Endometrium (tissue), 2 donors: ENCODE measurements at regions not wholly inside any gene's neighbourhood (a gene's known extent, or its start where the extent isn't known, plus 50 kb on each side); places are given as distances from the start of the nearest gene placed in this dataset.

Source experiments
- FAIRE-seq: peaks from 2 replicates; lab custom pipeline; 2012; peaks lifted over from hg19 to GRCh38; lab: Jason Lieb, UNC
- donor health status: control.
- donor health status: control.

- no peak for FAIRE-seq
Measured at GRCh38 chr10:31754803-31755624, 173.6 kb downstream of the ARHGAP12 start.

GRCh38 chr10:31753681-31754080, 174.9 kb downstream of the ARHGAP12 start:
- no peak for FAIRE-seq

GRCh38 chr10:31752170-31752569, 176.5 kb downstream of the ARHGAP12 start:
- FAIRE-seq: no peak

- no peak for FAIRE-seq
Measured at GRCh38 chr10:31751738-31752080, 176.9 kb downstream of the ARHGAP12 start.

- FAIRE-seq: no peak
Measured at GRCh38 chr10:31751051-31751737, 177.4 kb downstream of the ARHGAP12 start.

GRCh38 chr10:31749981-31750840, 178.4 kb downstream of the ARHGAP12 start:
- no peak for FAIRE-seq

GRCh38 chr10:31749301-31749700, 179.3 kb downstream of the ARHGAP12 start:
- FAIRE-seq: no peak

- FAIRE-seq: no peak
Measured at GRCh38 chr10:31745612-31746376, 182.8 kb downstream of the ARHGAP12 start.

GRCh38 chr10:31744025-31744424, 184.6 kb downstream of the ARHGAP12 start:
- no peak for FAIRE-seq

- no peak for FAIRE-seq
Measured at GRCh38 chr10:31742255-31742654, 186.4 kb downstream of the ARHGAP12 start.

GRCh38 chr10:31741473-31741872, 187.2 kb downstream of the ARHGAP12 start:
- FAIRE-seq: no peak

- FAIRE-seq: no peak
Measured at GRCh38 chr10:31739711-31740110, 188.9 kb downstream of the ARHGAP12 start.

GRCh38 chr10:31739146-31739545, 189.5 kb downstream of the ARHGAP12 start:
- FAIRE-seq: no peak

GRCh38 chr10:31731711-31732110, 196.9 kb downstream of the ARHGAP12 start:
- no peak for FAIRE-seq

- FAIRE-seq: no peak
Measured at GRCh38 chr10:31730776-31731175, 197.9 kb downstream of the ARHGAP12 start.

GRCh38 chr10:31728698-31729224, 199.9 kb downstream of the ARHGAP12 start:
- no peak for FAIRE-seq

- FAIRE-seq: no peak
Measured at GRCh38 chr10:31725436-31725835, 203.2 kb downstream of the ARHGAP12 start.

- no peak for FAIRE-seq
Measured at GRCh38 chr10:31724296-31724695, 204.3 kb downstream of the ARHGAP12 start.

GRCh38 chr10:31723106-31723750, 205.4 kb downstream of the ARHGAP12 start:
- FAIRE-seq: no peak

GRCh38 chr10:31721096-31721495, 207.5 kb downstream of the ARHGAP12 start:
- no peak for FAIRE-seq

- no peak for FAIRE-seq
Measured at GRCh38 chr10:31720546-31720945, 208.1 kb downstream of the ARHGAP12 start.
